HG02970 (cell line): ENCODE measurements at regions not wholly inside any gene's neighbourhood (a gene's known extent, or its start where the extent isn't known, plus 50 kb on each side); places are given as distances from the start of the nearest gene placed in this dataset.

ENCODE experiments used
- ATAC-seq: cut with Tn5 transposase; IDR thresholded peaks from one replicate; pipeline ENCODE4 v1.9.1; 2021; ENCODE audit warnings: mild to moderate bottlenecking, moderate library complexity, moderate number of reproducible peaks; ENCODE audit not compliant: unreplicated experiment, low FRiP score

GRCh38 chr18:75823471-75823870, 396.0 kb upstream of the SMIM21 start:
- ATAC-seq, result no peak

GRCh38 chr18:75818383-75818782, 390.9 kb upstream of the SMIM21 start:
- no peak for ATAC-seq

- no peak for ATAC-seq
Observed at GRCh38 chr18:75815767-75816166, 388.3 kb upstream of the SMIM21 start.

GRCh38 chr18:75812761-75813160, 385.3 kb upstream of the SMIM21 start:
- ATAC-seq, result no peak

- no peak for ATAC-seq
Observed at GRCh38 chr18:75810961-75811551, 383.6 kb upstream of the SMIM21 start.

- ATAC-seq, result no peak
Observed at GRCh38 chr18:75810516-75810915, 383.0 kb upstream of the SMIM21 start.

GRCh38 chr18:75809926-75810255, 382.4 kb upstream of the SMIM21 start:
- no peak for ATAC-seq

- no peak for ATAC-seq
Observed at GRCh38 chr18:75809151-75809925, 381.8 kb upstream of the SMIM21 start.

GRCh38 chr18:75805265-75805664, 377.8 kb upstream of the SMIM21 start:
- no peak for ATAC-seq

GRCh38 chr18:75802681-75803080, 375.2 kb upstream of the SMIM21 start:
- ATAC-seq, result no peak

GRCh38 chr18:75801178-75801577, 373.7 kb upstream of the SMIM21 start:
- no peak for ATAC-seq

GRCh38 chr18:75800331-75800648, 372.8 kb upstream of the SMIM21 start:
- ATAC-seq, result no peak

- no peak for ATAC-seq
Observed at GRCh38 chr18:75799449-75800330, 372.2 kb upstream of the SMIM21 start.

- no peak for ATAC-seq
Observed at GRCh38 chr18:75797046-75797445, 369.5 kb upstream of the SMIM21 start.

- ATAC-seq, result no peak
Observed at GRCh38 chr18:75790796-75791195, 363.3 kb upstream of the SMIM21 start.

GRCh38 chr18:75790111-75790510, 362.6 kb upstream of the SMIM21 start:
- ATAC-seq, result no peak

- ATAC-seq, result no peak
Observed at GRCh38 chr18:75785834-75786233, 358.3 kb upstream of the SMIM21 start.

- no peak for ATAC-seq
Observed at GRCh38 chr18:75785206-75785605, 357.7 kb upstream of the SMIM21 start.

GRCh38 chr18:75784390-75784789, 356.9 kb upstream of the SMIM21 start:
- no peak for ATAC-seq

- ATAC-seq, result no peak
Observed at GRCh38 chr18:75783566-75784281, 356.2 kb upstream of the SMIM21 start.

- no peak for ATAC-seq
Observed at GRCh38 chr18:75782826-75783225, 355.3 kb upstream of the SMIM21 start.
